Keratinocyte (primary cell): ENCODE measurements at regions not wholly inside any gene's neighbourhood (a gene's known extent, or its start where the extent isn't known, plus 50 kb on each side); places are given as distances from the start of the nearest gene placed in this dataset.

Experiments
- DNase-seq: peaks from one replicate; pipeline ENCODE4 v3.0.0-alpha.2; 2011; ENCODE audit warnings: low read depth, missing footprints, low spot score
- FAIRE-seq: peaks from 2 replicates; lab custom pipeline; 2011; peaks lifted over from hg19 to GRCh38; lab: Jason Lieb, UNC
- H2AFZ ChIP-seq: 2 replicates; pipeline ENCODE4 v1.6.0; 2012; ENCODE audit warnings: low read length, control low read depth, inconsistent platforms; ENCODE audit not compliant: control insufficient read depth
- H3K27ac ChIP-seq: 2 replicates; pipeline ENCODE4 v1.5.1; 2011; ENCODE audit warnings: low read length; ENCODE audit not compliant: control insufficient read depth, insufficient read depth
- H3K27me3 ChIP-seq: 3 replicates; pipeline ENCODE4 v1.6.0; 2011; ENCODE audit warnings: low read length; ENCODE audit not compliant: control insufficient read depth, insufficient read depth; ENCODE audit errors: extremely low read depth
- H3K36me3 ChIP-seq, 2 experiments: 2 replicates in 1 of 2; 3 replicates in 1 of 2; pipeline ENCODE4 v1.5.1; 2011; ENCODE audit warnings: low read length in 2 of 2, mild to moderate bottlenecking in 1 of 2; ENCODE audit not compliant: control insufficient read depth in 2 of 2, insufficient read depth in 2 of 2; ENCODE audit errors: extremely low read depth in 1 of 2
- H3K4me1 ChIP-seq: 3 replicates; pipeline ENCODE4 v1.5.1; 2011; ENCODE audit warnings: low read length; ENCODE audit not compliant: control insufficient read depth, insufficient read depth; ENCODE audit errors: extremely low read depth
- H3K4me2 ChIP-seq: 3 replicates; pipeline ENCODE4 v1.6.0; 2011; ENCODE audit warnings: low read depth, low read length; ENCODE audit not compliant: control insufficient read depth, insufficient read depth; ENCODE audit errors: extremely low read depth
- H3K4me3 ChIP-seq, 3 experiments: fragments of 200-600 bp in 1 of 3; sonication (generic) in 1 of 3; 2 replicates in 2 of 3; 3 replicates in 1 of 3; pipeline ENCODE4 v1.5.1; 2011 to 2016; ENCODE audit warnings: low read length in 3 of 3, mild to moderate bottlenecking in 3 of 3, control low read depth in 2 of 3, inconsistent platforms in 1 of 3, low read depth in 1 of 3, mixed read lengths in 1 of 3, mixed run types in 1 of 3, moderate library complexity in 1 of 3; ENCODE audit not compliant: control insufficient read depth in 2 of 3, insufficient read depth in 2 of 3; ENCODE audit errors: extremely low read depth in 1 of 3
- H3K79me2 ChIP-seq: 2 replicates; pipeline ENCODE4 v1.6.0; 2012; ENCODE audit warnings: low read length; ENCODE audit not compliant: control insufficient read depth, insufficient read depth
- H3K9ac ChIP-seq: 3 replicates; pipeline ENCODE4 v1.6.0; 2011; ENCODE audit warnings: low read length; ENCODE audit not compliant: control insufficient read depth, insufficient read depth; ENCODE audit errors: extremely low read depth
- H3K9me1 ChIP-seq: 3 replicates; pipeline ENCODE4 v1.6.0; 2011; ENCODE audit warnings: low read length; ENCODE audit not compliant: control insufficient read depth, insufficient read depth; ENCODE audit errors: extremely low read depth
- H3K9me3 ChIP-seq: 2 replicates; pipeline ENCODE4 v1.5.1; 2012; ENCODE audit warnings: low read depth, low read length; ENCODE audit not compliant: control insufficient read depth
- H4K20me1 ChIP-seq: 3 replicates; pipeline ENCODE4 v1.6.0; 2011; ENCODE audit warnings: low read length; ENCODE audit not compliant: control insufficient read depth, insufficient read depth; ENCODE audit errors: extremely low read depth
- CTCF ChIP-seq, 3 experiments: IDR thresholded peaks in 1 of 3; conservative IDR thresholded peaks in 1 of 3; optimal IDR thresholded peaks in 1 of 3; 2 replicates in 2 of 3; 3 replicates in 1 of 3; pipeline versions ENCODE3 to v1.5.1; 2011; ENCODE audit warnings: low read length in 3 of 3, mild to moderate bottlenecking in 3 of 3, moderate library complexity in 2 of 3, control low read depth in 1 of 3, inconsistent platforms in 1 of 3; ENCODE audit not compliant: insufficient read depth in 2 of 3; ENCODE audit errors: extremely low read depth in 1 of 3
- EZH2 ChIP-seq: IDR thresholded peaks from one replicate; pipeline ENCODE4 v1.6.1; 2012; ENCODE audit warnings: inconsistent platforms, mild to moderate bottlenecking, low read length, moderate library complexity
- dilution Hi-C: fragments of 300-500 bp; cut with MboI; formaldehyde crosslinking; loops from one replicate; pipeline ENCODE4 v1.7.0; 2020; ENCODE audit warnings: low sequenced_read_pairs; ENCODE audit not compliant: extremely low pct_ligation_motif_present

DNA sequence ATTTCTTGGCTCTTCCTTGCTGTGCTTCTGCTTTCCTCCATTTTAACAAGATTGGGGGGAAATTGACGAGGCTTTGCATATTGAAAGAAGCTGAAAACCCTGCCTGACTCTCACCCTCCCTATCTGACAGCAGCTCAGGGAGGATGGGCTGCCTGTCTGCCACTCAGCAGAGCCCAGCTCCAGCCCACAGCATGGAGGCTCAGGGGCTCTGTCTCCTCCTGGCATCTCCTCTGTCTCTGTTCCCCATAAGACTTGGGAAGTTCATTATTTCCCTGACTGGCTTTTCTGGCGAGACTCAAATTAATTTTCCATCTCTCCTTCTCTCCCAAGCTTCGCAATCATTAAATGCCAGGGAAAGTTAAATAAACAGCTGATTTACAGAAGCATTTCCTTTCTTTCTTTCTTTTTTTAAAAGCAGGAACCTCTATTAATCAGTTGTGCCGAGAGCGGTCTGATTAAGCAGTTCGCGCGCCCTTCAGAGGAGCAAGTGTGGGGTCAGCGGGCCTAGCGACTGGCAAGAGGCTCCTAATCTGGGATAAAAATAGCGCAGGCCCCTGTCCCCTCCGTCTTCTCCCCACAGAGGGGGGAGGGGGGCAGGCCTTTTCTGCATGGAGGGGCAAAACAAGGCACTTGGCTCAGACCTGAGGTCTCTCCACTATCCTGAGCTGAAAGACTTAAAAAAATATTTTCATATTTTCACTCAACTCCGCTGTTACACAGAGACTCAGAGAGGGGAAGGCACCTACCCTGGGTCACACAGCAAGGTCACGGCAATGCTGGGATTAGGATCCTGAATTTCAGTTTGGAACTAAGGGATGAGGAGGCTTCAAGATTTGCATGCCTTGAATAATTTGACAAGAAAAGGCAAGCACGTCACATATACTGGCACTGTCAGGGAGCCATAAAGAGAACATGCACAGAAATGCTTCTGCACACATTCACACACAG is 170.4 kb downstream of the ACTL8 start:
- Histone ChIP-seq H3K79me2 (no peaks in the 10 kb centered on the region), H3K9ac (no peak overlapping the region), H3K9me3 (no peaks in the 10 kb centered on the region), H3K36me3 (no peaks in the 10 kb centered on the region), H4K20me1 (no peaks in the 10 kb centered on the region), H3K27me3 (no peaks in the 10 kb centered on the region), H3K27ac (no peak overlapping the region), H3K4me1 (no peaks in the 10 kb centered on the region), H3K4me3 (no peak overlapping the region), H3K9me1 (no peaks in the 10 kb centered on the region), H2AFZ (no peak overlapping the region), H3K4me2 (no peak overlapping the region)
- no peak for TF ChIP-seq EZH2
- no peak for TF ChIP-seq CTCF (optimal IDR thresholded peaks at IDR 0.05 in 1 of 3, IDR thresholded peaks at IDR 0.05 in 1 of 3, conservative IDR thresholded peaks at IDR 0.05 in 1 of 3; ENCODE audit: extremely low read depth in 1 of 3, insufficient read depth in 2 of 3, low read length in 3 of 3)
- DNase-seq (no peak), FAIRE-seq (no peak)
- dilution Hi-C loops, result no loop called here

DNA sequence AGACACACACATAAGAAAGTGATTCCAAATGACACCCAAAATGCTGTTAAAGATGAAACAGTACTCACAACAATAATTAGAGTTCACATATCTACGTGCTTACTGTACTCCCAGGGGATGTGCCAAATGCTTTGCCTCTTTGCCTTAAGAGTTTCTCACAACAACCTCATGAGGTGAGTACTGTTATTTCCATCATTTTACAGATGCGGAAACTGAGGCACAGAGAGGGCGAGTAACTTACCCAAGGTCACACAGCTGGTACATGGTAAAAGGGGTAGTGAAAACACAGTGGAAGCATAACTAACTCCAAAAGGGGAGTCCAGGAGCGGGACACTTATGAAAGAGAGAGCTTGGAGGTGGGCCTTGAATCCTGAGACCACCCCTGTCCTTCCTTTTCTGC is 171.8 kb downstream of the ACTL8 start:
- H3K9me1 ChIP-seq, result no peaks in the 10 kb centered on the region

More for the DNA sequence above, 171.8 kb downstream of the ACTL8 start:
- FAIRE-seq, result no peak
- no peaks in the 10 kb centered on the region for H3K9me3 ChIP-seq
- H3K27ac ChIP-seq, result no peak overlapping the region
- H3K9ac ChIP-seq, result no peak overlapping the region
- no peaks in the 10 kb centered on the region for H3K27me3 ChIP-seq
- DNase-seq, result no peak
- TF ChIP-seq EZH2, result no peak
- no peak for TF ChIP-seq CTCF (optimal IDR thresholded peaks at IDR 0.05 in 1 of 3, IDR thresholded peaks at IDR 0.05 in 1 of 3, conservative IDR thresholded peaks at IDR 0.05 in 1 of 3; ENCODE audit: extremely low read depth in 1 of 3, insufficient read depth in 2 of 3, low read length in 3 of 3)
- H3K4me1 ChIP-seq, result no peaks in the 10 kb centered on the region
- no peaks in the 10 kb centered on the region for H3K36me3 ChIP-seq
- H3K79me2 ChIP-seq, result no peaks in the 10 kb centered on the region
- no peak overlapping the region for H3K4me2 ChIP-seq
- no peak overlapping the region for H2AFZ ChIP-seq
- dilution Hi-C loops, result no loop called here
- H4K20me1 ChIP-seq, result no peaks in the 10 kb centered on the region
- no peak overlapping the region for H3K4me3 ChIP-seq
